ENCODE measurements at regions not wholly inside any gene's neighbourhood (a gene's known extent, or its start where the extent isn't known, plus 50 kb on each side); places are given as distances from the start of the nearest gene placed in this dataset.
"Not testable (repeated sequence)": the region's sequence is repeated elsewhere in the genome, so short reads cannot be mapped to it uniquely, and the experiment has no call there.

DNA sequence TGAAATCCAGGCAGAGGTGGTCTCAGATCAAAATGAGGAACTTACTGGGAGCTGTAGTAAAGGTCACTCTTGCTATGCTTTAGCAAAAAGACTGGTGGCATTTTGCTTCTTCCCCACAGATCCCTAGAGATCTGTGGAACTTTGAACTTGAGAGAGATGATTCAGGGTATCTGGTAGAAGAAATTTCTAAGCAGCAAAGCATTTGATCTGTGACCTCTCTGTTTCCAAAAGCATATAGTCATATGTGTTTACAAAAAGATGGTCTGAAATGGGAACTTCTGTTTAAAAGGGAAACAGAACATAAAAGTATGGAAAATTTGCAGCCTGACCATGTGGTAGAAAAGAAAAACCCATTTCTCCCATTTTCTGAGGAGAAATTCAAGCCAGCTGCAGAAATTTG, 196.2 kb upstream of the PDZRN3 start:
- H3K36me3 Mint-ChIP-seq; H3K4me1 Mint-ChIP-seq; H3K4me3 Mint-ChIP-seq; H3K27ac Mint-ChIP-seq; DNase-seq; H3K27me3 Mint-ChIP-seq (ENCODE audit: low read depth in 3 of 3): not testable (repeated sequence)
- H3K9me3 Mint-ChIP-seq = peaks cover 6 to 21% (median 11%) of the 10 kb centered on the region in 6 donors

DNA sequence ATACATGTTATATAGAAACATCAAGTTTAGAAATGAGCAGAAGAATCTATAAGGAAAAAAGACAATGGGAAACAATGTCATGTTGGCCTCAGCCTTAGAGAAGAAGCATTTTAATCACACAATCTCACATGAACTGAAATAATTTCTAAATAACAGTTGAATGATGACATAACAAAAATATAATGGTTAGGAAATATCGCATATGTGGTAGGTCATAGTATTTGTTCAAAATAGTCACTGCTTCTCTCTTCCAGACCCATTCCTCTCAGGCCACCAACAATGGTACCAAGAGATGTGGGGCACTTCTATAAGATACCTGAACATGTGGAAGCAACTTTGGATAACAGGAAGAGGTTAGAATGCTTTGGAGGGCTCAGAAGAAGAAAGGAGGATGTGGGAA, 195.7 kb upstream of the PDZRN3 start:
- Mint-ChIP-seq H3K4me1 (no peaks in the 10 kb centered on the region), H3K9me3 (peaks cover 3 to 23% (median 10%) of the 10 kb centered on the region in 6 donors)

DNA sequence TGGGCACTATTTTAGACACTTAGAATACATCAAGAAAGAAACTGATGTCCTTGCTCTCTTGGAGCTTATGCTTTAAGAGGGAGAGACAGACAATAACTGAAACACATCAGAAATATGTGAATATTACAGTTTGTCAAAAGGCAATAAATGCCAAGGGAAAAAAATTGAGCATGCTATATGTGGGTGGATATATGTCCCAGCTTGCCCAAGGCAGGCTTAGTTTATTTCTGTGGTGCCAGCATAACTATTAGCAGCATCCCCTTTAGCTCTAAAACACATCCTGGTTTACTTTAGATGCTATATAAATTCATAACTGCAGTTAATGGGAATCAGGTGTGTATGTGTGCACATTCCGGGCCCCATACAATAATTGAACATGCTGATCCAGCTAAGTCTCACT, 191.2 kb upstream of the PDZRN3 start:
- H3K36me3 Mint-ChIP-seq = no peaks in the 10 kb centered on the region
- no peaks in the 10 kb centered on the region for H3K4me1 Mint-ChIP-seq
- no peak overlapping the region for H3K27ac Mint-ChIP-seq
- H3K9me3 Mint-ChIP-seq = peaks cover 3 to 20% (median 6%) of the 10 kb centered on the region in 6 donors
- H3K4me3 Mint-ChIP-seq = no peak overlapping the region
- no peak for DNase-seq
- peaks cover 0 to 2% (median 0%) of the 10 kb centered on the region in 3 donors for H3K27me3 Mint-ChIP-seq (ENCODE audit: low read depth in 3 of 3)

More for the DNA sequence above, 195.7 kb upstream of the PDZRN3 start:
- no peaks in the 10 kb centered on the region for H3K27me3 Mint-ChIP-seq (ENCODE audit: low read depth in 3 of 3)
- H3K36me3 Mint-ChIP-seq = no peaks in the 10 kb centered on the region
- H3K27ac Mint-ChIP-seq = no peak overlapping the region
- no peak for DNase-seq
- H3K4me3 Mint-ChIP-seq = no peak overlapping the region

DNA sequence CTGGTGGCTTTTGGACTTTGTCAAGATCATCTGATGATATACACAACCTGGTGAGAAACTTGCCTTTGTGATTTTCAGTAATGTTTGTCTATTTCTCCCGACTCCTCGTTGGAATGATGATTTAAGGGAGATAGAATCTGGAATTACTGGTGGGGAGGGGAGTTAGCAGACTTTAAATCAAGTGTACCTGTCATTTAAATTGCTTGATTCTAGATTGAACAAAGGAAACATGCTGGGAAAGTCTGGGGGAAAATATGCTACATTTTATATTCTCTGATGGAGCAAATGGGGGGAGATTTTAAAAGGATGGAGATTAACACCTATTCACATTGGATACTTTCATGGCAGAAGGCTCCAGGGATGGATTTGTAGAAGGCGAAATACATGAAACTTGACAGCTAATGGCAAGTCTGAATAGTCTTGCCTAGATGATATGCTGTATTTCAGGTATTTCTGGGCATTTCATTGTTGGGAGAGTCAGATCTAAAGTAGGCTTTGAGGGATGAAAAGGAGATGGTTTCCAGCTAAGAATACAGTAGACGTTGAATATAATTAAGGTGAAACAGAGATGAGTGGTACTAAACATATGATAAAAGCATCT, 189.1 kb upstream of the PDZRN3 start:
- no peak overlapping the region for H3K4me3 Mint-ChIP-seq
- H3K4me1 Mint-ChIP-seq = no peaks in the 10 kb centered on the region
- peaks cover 3 to 33% (median 8%) of the 10 kb centered on the region in 6 donors for H3K9me3 Mint-ChIP-seq
- H3K36me3 Mint-ChIP-seq = no peaks in the 10 kb centered on the region
- peaks cover 0 to 2% (median 0%) of the 10 kb centered on the region in 3 donors for H3K27me3 Mint-ChIP-seq (ENCODE audit: low read depth in 3 of 3)
- no peak for DNase-seq
- H3K27ac Mint-ChIP-seq = no peak overlapping the region

DNA sequence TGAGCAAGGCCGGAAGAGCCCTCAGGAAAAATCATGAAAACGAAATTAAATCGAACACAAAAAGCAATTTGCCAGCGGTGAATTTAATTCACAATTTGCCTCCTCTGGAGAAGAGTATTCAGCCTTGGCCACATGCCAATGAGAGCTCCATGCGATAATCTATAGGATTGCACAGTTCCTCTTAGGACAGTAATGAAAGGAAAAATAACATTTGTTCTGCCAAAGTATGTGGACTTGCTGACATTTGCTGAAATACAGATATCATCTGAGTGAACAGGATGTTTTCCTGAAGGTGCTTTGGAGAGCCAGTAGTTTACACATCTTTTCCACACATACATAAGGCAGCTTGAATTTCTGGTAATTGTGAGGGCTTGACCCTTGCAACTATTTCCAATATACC, 188.6 kb upstream of the PDZRN3 start:
- peaks cover 3 to 34% (median 9%) of the 10 kb centered on the region in 6 donors for H3K9me3 Mint-ChIP-seq
- no peak overlapping the region for H3K27ac Mint-ChIP-seq
- no peaks in the 10 kb centered on the region for H3K4me1 Mint-ChIP-seq
- peaks cover 0 to 2% (median 0%) of the 10 kb centered on the region in 3 donors for H3K27me3 Mint-ChIP-seq (ENCODE audit: low read depth in 3 of 3)
- no peaks in the 10 kb centered on the region for H3K36me3 Mint-ChIP-seq
- no peak for DNase-seq
- no peak overlapping the region for H3K4me3 Mint-ChIP-seq

DNA sequence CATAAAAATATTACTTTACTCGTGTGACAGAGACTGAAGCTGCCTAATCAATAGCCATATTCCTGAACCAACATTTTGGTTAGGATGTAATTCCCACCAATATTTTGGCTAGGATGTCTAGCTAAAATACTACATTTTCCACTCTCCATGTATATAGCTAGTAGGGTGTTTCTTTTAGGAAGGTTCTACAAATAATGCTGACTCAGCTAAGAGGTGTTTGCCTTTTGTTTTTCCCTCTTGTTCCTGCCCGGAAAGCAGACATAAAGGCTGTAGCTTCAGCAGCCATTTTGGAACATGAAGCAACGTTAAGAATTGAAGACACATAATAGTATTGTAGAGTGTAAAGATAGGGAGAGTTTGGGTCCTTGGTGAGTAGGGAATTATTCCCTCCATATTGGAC, 187.3 kb upstream of the PDZRN3 start:
- Mint-ChIP-seq H3K36me3 (no peaks in the 10 kb centered on the region), H3K4me3 (no peak overlapping the region), H3K27ac (no peak overlapping the region), H3K27me3 (ENCODE audit: low read depth in 3 of 3) (peaks cover 0 to 2% (median 0%) of the 10 kb centered on the region in 3 donors), H3K9me3 (peaks cover 3 to 43% (median 9%) of the 10 kb centered on the region in 6 donors), H3K4me1 (no peaks in the 10 kb centered on the region)
- DNase-seq = no peak

DNA sequence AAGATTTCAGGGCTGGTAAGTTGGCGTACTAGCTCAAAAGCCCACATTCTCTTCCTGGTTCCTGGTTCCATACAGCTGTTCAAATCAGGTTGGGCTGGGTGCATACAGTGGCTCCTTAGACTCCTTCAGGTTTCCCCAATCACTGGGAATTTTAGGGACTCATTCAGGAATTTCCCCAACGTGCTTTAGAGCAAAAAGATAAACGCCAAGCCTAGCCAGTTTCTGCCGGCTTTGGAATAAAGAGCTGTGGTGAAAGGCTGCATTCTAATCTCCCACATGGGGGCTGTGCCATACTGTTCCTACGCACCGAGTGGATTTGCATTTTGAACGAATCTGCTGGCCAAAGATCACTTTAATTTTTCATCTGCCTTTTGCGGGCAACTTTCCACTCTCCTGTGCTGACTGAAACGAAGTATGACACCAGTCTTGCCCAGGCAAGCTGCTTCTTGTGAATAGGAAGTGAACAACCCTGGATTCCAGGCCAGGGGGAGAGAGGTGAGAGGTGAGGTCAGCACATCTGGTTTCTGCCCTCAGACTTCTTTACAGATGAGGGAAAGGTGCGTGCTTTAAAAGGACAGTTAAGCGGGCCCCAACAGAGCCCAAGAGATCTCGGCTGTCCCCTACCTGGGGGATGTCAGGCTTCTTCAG, 184.2 kb upstream of the PDZRN3 start:
- no peaks in the 10 kb centered on the region for H3K36me3 Mint-ChIP-seq

DNA sequence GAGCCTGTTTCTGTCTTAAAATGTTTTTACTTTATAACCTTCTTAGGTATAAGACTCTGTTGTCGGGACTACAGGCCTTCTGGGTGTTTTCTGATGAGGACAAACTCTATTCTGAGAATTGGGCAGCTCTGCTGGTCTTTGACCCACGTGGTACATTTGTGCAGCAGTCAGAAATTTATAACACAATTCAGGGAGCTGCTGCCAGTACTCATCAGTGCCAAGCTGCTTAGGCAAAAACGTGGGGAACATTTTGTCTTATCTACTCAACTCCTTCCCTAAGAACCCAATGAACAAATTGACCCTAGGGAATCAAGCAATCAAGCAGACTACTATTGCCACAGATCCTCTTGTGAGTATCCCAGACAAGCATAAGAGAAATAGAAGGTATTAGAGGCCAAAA, 180.7 kb upstream of the PDZRN3 start:
- H3K27me3 Mint-ChIP-seq (ENCODE audit: low read depth in 3 of 3) = peaks cover 0 to 2% (median 0%) of the 10 kb centered on the region in 3 donors
- H3K36me3 Mint-ChIP-seq = no peaks in the 10 kb centered on the region
- peaks cover 3 to 53% (median 21%) of the 10 kb centered on the region in 6 donors for H3K9me3 Mint-ChIP-seq
- no peak overlapping the region for H3K4me3 Mint-ChIP-seq
- H3K27ac Mint-ChIP-seq = no peak overlapping the region
- DNase-seq = no peak
- H3K4me1 Mint-ChIP-seq = no peaks in the 10 kb centered on the region

More for the DNA sequence above, 184.2 kb upstream of the PDZRN3 start:
- Mint-ChIP-seq H3K27me3 (ENCODE audit: low read depth in 3 of 3) (peaks cover 0 to 4% (median 0%) of the 10 kb centered on the region in 3 donors), H3K27ac (no peak overlapping the region), H3K9me3 (peaks cover 3 to 52% (median 17%) of the 10 kb centered on the region in 6 donors), H3K4me3 (no peak overlapping the region), H3K4me1 (no peaks in the 10 kb centered on the region)
- DNase-seq = no peak

DNA sequence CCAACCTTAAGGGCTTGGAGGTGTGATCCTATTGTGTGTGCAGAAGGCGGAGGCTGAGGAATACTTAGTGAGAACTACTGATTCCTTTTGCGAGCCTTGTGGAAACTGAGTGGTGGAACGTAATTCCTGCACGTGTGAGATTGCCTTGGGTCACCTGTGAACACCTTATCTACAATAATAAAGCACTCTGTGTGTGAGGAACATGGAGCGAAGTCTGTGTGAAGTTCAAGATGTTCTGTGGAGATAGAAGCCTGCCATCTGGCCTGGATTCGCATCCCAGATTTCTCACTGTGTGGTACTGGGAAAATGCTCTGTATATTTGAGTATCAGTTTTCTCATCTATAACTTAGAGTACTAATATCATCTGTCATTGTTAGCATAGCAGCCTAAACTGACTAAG, 179.5 kb upstream of the PDZRN3 start:
- H3K27ac Mint-ChIP-seq = no peak overlapping the region
- no peak overlapping the region for H3K4me3 Mint-ChIP-seq
- H3K36me3 Mint-ChIP-seq = no peaks in the 10 kb centered on the region
- no peak for DNase-seq
- H3K4me1 Mint-ChIP-seq = no peaks in the 10 kb centered on the region
- peaks cover 3 to 50% (median 22%) of the 10 kb centered on the region in 6 donors for H3K9me3 Mint-ChIP-seq
- peaks cover 0 to 2% (median 0%) of the 10 kb centered on the region in 3 donors for H3K27me3 Mint-ChIP-seq (ENCODE audit: low read depth in 3 of 3)

DNA sequence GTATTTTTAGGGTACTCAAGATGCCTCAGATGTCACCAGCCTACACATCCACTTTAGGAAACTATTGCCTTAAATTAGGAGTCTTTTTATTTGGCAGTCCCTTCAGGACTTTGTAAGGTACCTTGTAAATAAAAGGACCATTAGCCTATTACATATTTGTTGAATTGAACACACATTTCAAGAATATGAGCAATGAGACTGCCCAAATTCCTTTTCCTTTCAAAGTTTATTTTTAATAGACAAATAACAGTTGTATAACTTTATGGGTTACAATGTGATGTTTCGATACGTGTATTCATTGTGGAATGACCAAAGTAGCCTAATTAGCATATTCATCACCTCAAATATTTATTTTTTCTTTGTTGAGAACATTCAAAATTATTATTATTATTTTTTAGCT, 176.7 kb upstream of the PDZRN3 start:
- DNase-seq = no peak
- H3K4me1 Mint-ChIP-seq = no peaks in the 10 kb centered on the region
- peaks cover 1 to 41% (median 14%) of the 10 kb centered on the region in 6 donors for H3K9me3 Mint-ChIP-seq
- H3K4me3 Mint-ChIP-seq = no peak overlapping the region
- H3K36me3 Mint-ChIP-seq = no peaks in the 10 kb centered on the region
- H3K27ac Mint-ChIP-seq = no peak overlapping the region
- H3K27me3 Mint-ChIP-seq (ENCODE audit: low read depth in 3 of 3) = no peaks in the 10 kb centered on the region

DNA sequence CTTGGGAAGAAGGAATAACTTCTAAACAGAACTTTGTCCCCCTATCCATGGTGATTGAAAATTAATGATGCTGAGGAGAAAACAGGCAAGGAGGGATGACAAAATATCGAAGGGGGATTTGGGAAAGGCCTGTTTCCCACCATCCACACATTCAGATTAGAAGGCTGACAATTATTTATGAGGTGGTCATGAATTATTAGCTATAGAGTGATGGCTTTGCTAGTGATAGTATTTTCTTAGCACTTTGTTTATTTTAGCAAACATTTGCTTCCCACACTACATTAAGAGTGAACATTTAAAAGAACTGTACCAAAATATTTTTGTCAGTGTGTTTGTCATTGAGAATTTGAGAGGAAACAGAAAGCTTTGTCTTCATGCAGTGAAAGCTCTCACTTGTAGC, 172.6 kb upstream of the PDZRN3 start:
- Mint-ChIP-seq H3K27ac (no peak overlapping the region), H3K4me3 (no peak overlapping the region), H3K36me3 (no peaks in the 10 kb centered on the region), H3K9me3 (peaks cover 2 to 28% (median 12%) of the 10 kb centered on the region in 6 donors), H3K27me3 (ENCODE audit: low read depth in 3 of 3) (no peaks in the 10 kb centered on the region), H3K4me1 (no peaks in the 10 kb centered on the region)
- no peak for DNase-seq

DNA sequence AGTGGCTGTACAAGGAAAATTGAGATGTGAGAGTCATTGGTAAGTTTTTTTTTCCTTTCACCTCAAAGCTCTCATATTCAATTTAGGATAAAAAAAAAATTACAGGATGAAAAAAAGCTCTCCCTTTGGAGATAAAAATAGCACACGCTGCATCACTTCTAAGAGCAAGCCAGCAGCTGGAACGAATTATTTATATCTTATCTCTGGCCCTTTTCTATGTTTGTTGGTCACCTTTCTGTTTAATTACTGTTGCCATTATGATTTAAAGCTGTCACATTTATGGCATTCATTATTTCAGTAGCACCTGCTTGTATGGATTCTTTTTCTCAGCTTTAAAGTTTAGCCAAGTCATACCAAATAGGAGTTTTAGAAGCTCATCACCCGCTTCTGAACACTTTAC, 171.6 kb upstream of the PDZRN3 start:
- no peaks in the 10 kb centered on the region for H3K27me3 Mint-ChIP-seq (ENCODE audit: low read depth in 3 of 3)
- no peak overlapping the region for H3K4me3 Mint-ChIP-seq
- DNase-seq = no peak
- no peaks in the 10 kb centered on the region for H3K4me1 Mint-ChIP-seq
- H3K9me3 Mint-ChIP-seq = peaks cover 2 to 28% (median 9%) of the 10 kb centered on the region in 6 donors
- H3K36me3 Mint-ChIP-seq = no peaks in the 10 kb centered on the region
- H3K27ac Mint-ChIP-seq = no peak overlapping the region

DNA sequence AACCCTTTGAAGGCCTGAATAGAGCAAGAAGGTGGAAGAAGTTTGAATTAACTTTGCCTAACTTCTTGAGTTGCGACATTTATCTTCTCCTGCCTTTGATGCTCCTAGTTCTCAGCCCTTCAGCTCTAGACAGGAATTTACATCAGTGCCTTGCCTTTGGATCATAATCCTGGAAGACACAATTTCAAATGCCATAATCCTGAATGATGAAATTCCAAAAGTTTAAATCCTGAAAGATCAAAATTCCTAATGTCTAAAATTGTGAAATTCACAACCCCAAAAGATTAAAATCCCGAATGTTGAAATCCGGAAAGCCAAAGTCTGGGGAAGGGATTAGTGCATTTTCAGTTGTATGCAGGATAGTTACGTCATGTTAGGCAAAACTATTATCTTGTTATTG, 166.6 kb upstream of the PDZRN3 start:
- H3K27me3 Mint-ChIP-seq (ENCODE audit: low read depth in 3 of 3) = no peaks in the 10 kb centered on the region
- no peak overlapping the region for H3K4me3 Mint-ChIP-seq
- H3K9me3 Mint-ChIP-seq = peaks cover 0 to 32% (median 10%) of the 10 kb centered on the region in 6 donors
- H3K27ac Mint-ChIP-seq = no peak overlapping the region
- no peaks in the 10 kb centered on the region for H3K36me3 Mint-ChIP-seq
- H3K4me1 Mint-ChIP-seq = no peaks in the 10 kb centered on the region
- no peak for DNase-seq

DNA sequence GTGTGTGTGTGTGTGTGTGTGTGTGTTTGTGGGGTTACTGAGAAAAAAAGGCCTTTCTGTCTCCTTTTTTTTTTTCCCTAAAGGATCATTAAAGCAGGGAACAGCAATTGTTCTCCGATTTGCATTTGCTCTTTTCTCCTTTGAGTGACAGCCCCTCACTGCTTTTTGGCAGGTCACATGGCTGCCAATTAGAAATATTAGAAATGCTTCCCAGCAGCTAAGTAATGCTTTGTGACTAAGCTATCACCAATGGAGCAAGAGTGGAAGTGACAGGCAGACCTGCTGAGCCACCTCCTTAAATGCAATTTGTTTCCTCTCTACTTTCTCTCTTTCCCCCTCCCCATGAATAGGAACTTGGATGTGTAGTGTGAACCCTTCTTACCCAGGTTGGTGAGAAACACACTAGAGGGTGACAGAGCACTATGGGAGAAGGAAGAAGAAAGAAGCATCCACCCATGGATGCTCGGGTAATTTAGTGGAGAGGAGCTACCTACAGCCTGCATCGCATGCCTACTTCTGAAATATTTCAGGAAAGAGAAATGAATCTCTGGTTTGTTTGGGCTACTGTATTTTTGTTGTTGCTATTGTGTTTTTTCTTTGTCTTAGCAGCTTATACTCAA, 165.2 kb upstream of the PDZRN3 start:
- Mint-ChIP-seq H3K36me3 (no peaks in the 10 kb centered on the region), H3K27ac (no peak overlapping the region), H3K4me3 (no peak overlapping the region), H3K9me3 (peaks cover 3 to 39% (median 10%) of the 10 kb centered on the region in 6 donors), H3K27me3 (ENCODE audit: low read depth in 3 of 3) (no peaks in the 10 kb centered on the region), H3K4me1 (no peaks in the 10 kb centered on the region)
- DNase-seq = no peak

Measured in immature natural killer cell (primary cell).